IMR-90 (cell line): ENCODE measurements at regions not wholly inside any gene's neighbourhood (a gene's known extent, or its start where the extent isn't known, plus 50 kb on each side); places are given as distances from the start of the nearest gene placed in this dataset.

ENCODE experiments used
- ATAC-seq: fragments of 200-7000 bp; cut with Tn5 transposase; 2 replicates; pipeline ENCODE4 v1.9.1; 2020; ENCODE audit warnings: low read depth, mild to moderate bottlenecking, moderate library complexity
- BruUV-seq: library from RNA; stranded (reverse); fragments of 400-500 nt; replicated peaks from 2 replicates; lab custom pipeline; 2021; lab: Mats Ljungman, UMichigan
- CTCF ChIA-PET: fragments of 300-600 bp; formaldehyde crosslinking; extraction: SDS; loops from one replicate; lab custom pipeline; 2021; ENCODE audit warnings: antibody characterized with exemption; lab: Yijun Ruan, JAX
- POLR2A ChIA-PET: fragments of 300-600 bp; sonication (Branson Sonifier 250); formaldehyde crosslinking; loops from one replicate; lab custom pipeline; 2022; ENCODE audit warnings: antibody characterized with exemption; ENCODE audit not compliant: unreplicated experiment; lab: Charles Lee
- DNase-seq: peaks from one replicate; pipeline ENCODE4 v3.0.0; 2013
- H2AFZ ChIP-seq: replicated peaks from 2 replicates; pipeline ENCODE3; 2013; ENCODE audit warnings: low read length, mild to moderate bottlenecking; ENCODE audit not compliant: poor library complexity
- H2AK5ac ChIP-seq: 2 replicates; pipeline ENCODE4 v1.6.1; 2013; ENCODE audit warnings: low read depth, low read length, inconsistent platforms
- H2AK9ac ChIP-seq: replicated peaks from 2 replicates; pipeline ENCODE3; 2013; ENCODE audit warnings: mild to moderate bottlenecking, low read depth, low read length, moderate library complexity; ENCODE audit not compliant: poor library complexity
- H2BK120ac ChIP-seq: 2 replicates; pipeline ENCODE4 v1.6.1; 2013; ENCODE audit warnings: low read depth, low read length, inconsistent platforms
- H2BK15ac ChIP-seq: 3 replicates; pipeline ENCODE4 v1.6.1; 2013; ENCODE audit warnings: low read depth, low read length, inconsistent platforms
- H2BK20ac ChIP-seq: 2 replicates; pipeline ENCODE4 v1.6.1; 2013; ENCODE audit warnings: low read depth, mild to moderate bottlenecking, inconsistent platforms, low read length, moderate library complexity
- H2BK5ac ChIP-seq: 2 replicates; pipeline ENCODE4 v1.6.1; 2013; ENCODE audit warnings: mild to moderate bottlenecking, low read depth, low read length, inconsistent platforms; ENCODE audit not compliant: poor library complexity, severe bottlenecking
- H3K14ac ChIP-seq: replicated peaks from 2 replicates; pipeline ENCODE4 v1.6.1; 2013; ENCODE audit warnings: low read depth, low read length, inconsistent platforms
- H3K18ac ChIP-seq: 2 replicates; pipeline ENCODE4 v1.6.1; 2013; ENCODE audit warnings: low read depth, low read length, control low read depth
- H3K23ac ChIP-seq: 2 replicates; pipeline ENCODE4 v1.6.1; 2013; ENCODE audit warnings: low read depth, low read length, inconsistent platforms
- H3K27ac ChIP-seq: 2 replicates; pipeline ENCODE4 v1.5.1; 2013; ENCODE audit warnings: mild to moderate bottlenecking, control low read depth, low read length; ENCODE audit not compliant: insufficient read depth
- H3K27me3 ChIP-seq: 2 replicates; pipeline ENCODE4 v1.6.1; 2013; ENCODE audit warnings: low read length; ENCODE audit not compliant: control insufficient read depth, insufficient read depth
- H3K36me3 ChIP-seq: 2 replicates; pipeline ENCODE4 v1.6.1; 2013; ENCODE audit warnings: low read length, mixed read lengths; ENCODE audit not compliant: control insufficient read depth, insufficient read depth
- H3K4ac ChIP-seq: 2 replicates; pipeline ENCODE4 v1.6.1; 2013; ENCODE audit warnings: low read depth, low read length, inconsistent platforms
- H3K4me1 ChIP-seq: 2 replicates; pipeline ENCODE4 v1.6.1; 2013; ENCODE audit warnings: low read length, mixed read lengths; ENCODE audit not compliant: control insufficient read depth, insufficient read depth
- H3K4me2 ChIP-seq: 2 replicates; pipeline ENCODE4 v1.6.1; 2013; ENCODE audit warnings: low read depth, mild to moderate bottlenecking, control low read depth, low read length, moderate library complexity
- H3K4me3 ChIP-seq: 2 replicates; pipeline ENCODE4 v1.5.1; 2013; ENCODE audit warnings: low read depth, mild to moderate bottlenecking, control low read depth, low read length, moderate library complexity; ENCODE audit not compliant: insufficient read depth
- H3K56ac ChIP-seq: 2 replicates; pipeline ENCODE4 v1.6.1; 2013; ENCODE audit warnings: low read length, inconsistent platforms; ENCODE audit not compliant: insufficient read depth; ENCODE audit errors: extremely low read depth
- H3K79me1 ChIP-seq, 2 experiments: 2 replicates each; pipeline ENCODE4 v1.6.1; 2013; ENCODE audit warnings: low read length in 2 of 2, inconsistent platforms in 1 of 2, low read depth in 1 of 2
- H3K9ac ChIP-seq: 2 replicates; pipeline ENCODE4 v1.6.1; 2013; ENCODE audit warnings: low read depth, low read length, control low read depth
- H3K9me1 ChIP-seq: 2 replicates; pipeline ENCODE4 v1.6.1; 2013; ENCODE audit warnings: low read length, inconsistent platforms; ENCODE audit not compliant: insufficient read depth
- H3K9me3 ChIP-seq: 2 replicates; pipeline ENCODE4 v1.6.1; 2013; ENCODE audit warnings: low read length; ENCODE audit not compliant: control insufficient read depth, insufficient read depth
- H4K20me1 ChIP-seq: 2 replicates; pipeline ENCODE4 v1.6.1; 2013; ENCODE audit warnings: low read length, inconsistent platforms; ENCODE audit not compliant: insufficient read depth
- H4K5ac ChIP-seq: 2 replicates; pipeline ENCODE4 v1.6.1; 2013; ENCODE audit warnings: mild to moderate bottlenecking, low read depth, low read length, control low read depth
- H4K8ac ChIP-seq, 2 experiments: 2 replicates each; pipeline ENCODE4 v1.6.1; 2013; ENCODE audit warnings: low read depth in 2 of 2, low read length in 2 of 2, control low read depth in 1 of 2, inconsistent platforms in 1 of 2
- H4K91ac ChIP-seq: 2 replicates; pipeline ENCODE4 v1.6.1; 2013; ENCODE audit warnings: low read depth, low read length, inconsistent platforms; ENCODE audit not compliant: insufficient read depth
- CEBPB ChIP-seq: IDR thresholded peaks from 2 replicates; pipeline ENCODE4 v1.6.1; 2012; ENCODE audit warnings: low read depth, low read length, improper control_type of control experiment
- MAFK ChIP-seq: IDR thresholded peaks from 2 replicates; pipeline ENCODE4 v1.6.1; 2012; ENCODE audit warnings: low read depth, low read length, improper control_type of control experiment
- NFE2L2 ChIP-seq: fragments of 150-350 bp; IDR thresholded peaks from 2 replicates; pipeline ENCODE4 v1.6.1; 2016; ENCODE audit warnings: low read depth, mild to moderate bottlenecking, low read length
- POLR2A ChIP-seq: IDR thresholded peaks from 2 replicates; pipeline ENCODE4 v1.6.1; 2012; ENCODE audit warnings: mild to moderate bottlenecking, low read depth, low read length
- RCOR1 ChIP-seq: IDR thresholded peaks from 2 replicates; pipeline ENCODE4 v1.6.1; 2012; ENCODE audit warnings: mild to moderate bottlenecking, low read length, improper control_type of control experiment; ENCODE audit not compliant: insufficient replicate concordance
- SMC3 ChIP-seq: fragments of 150-350 bp; IDR thresholded peaks from 2 replicates; pipeline ENCODE4 v1.6.1; 2016; ENCODE audit warnings: low read depth, mild to moderate bottlenecking, antibody characterized with exemption, low read length, moderate library complexity
- WGBS, 2 experiments: methylation state at CpG; one replicate each; pipeline versions ENCODE4 v1.1.5 to v1.1.7; 2013; ENCODE audit warnings: missing lambda C conversion rate in 2 of 2; ENCODE audit not compliant: insufficient read length in 1 of 2; ENCODE audit errors: extremely low coverage in 2 of 2; 5-methylcytosine and 5-hydroxymethylcytosine counted together
- dilution Hi-C: fragments of 300-500 bp; cut with HindIII; formaldehyde crosslinking; loops from one replicate; pipeline ENCODE4 v1.14.3; 2018; ENCODE audit warnings: low sequenced_read_pairs; ENCODE audit not compliant: unreplicated experiment
- in situ Hi-C: fragments of 300-500 bp; cut with MboI; formaldehyde crosslinking; loops from 3 replicates; pipeline ENCODE4 v1.14.3; 2019; ENCODE audit warnings: low sequenced_read_pairs, inconsistent platforms, mixed read lengths
- intact Hi-C: fragments of 100-400 bp; cut with micrococcal nuclease; formaldehyde crosslinking; loops from 2 replicates; pipeline ENCODE4 v1.10.0; 2022
- TF ChIP-seq, protein P1 (sequence below): conservative IDR thresholded peaks from 2 replicates; pipeline ENCODE4 v1.5.1; 2012; ENCODE audit warnings: mild to moderate bottlenecking, low read depth, low read length, improper control_type of control experiment

DNA sequence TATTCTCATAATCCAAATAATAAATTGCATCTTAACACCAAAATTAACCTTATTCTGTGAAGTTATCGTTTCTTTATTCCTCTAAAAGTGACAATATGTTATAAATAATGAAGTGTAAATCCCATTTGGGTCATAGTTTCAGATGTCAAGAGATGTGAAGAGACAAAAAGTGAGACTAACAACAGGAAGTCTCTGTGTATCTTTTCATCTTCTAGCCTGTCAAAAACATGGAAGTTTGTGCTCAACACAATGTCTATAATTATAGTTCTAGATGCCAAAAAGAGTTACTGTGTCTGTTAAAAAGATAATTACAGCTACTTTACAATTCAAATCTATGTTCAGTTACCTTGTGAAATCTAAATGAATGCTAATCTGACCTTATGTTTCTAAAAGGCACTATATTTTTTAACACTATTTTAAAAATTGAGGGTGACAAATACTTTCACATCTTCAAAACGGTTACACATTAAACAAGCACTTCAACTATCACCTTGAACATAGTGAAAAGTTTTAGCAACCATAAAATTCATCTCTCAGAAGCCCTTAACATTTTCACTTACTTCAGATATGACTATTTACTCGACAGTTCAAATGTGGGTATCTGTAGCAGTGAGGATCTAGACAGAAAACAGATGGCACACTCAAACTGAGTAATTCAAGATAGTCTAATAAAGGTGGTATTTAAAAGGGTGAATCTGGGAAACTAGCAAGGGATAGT lies 509.8 kb downstream of the ARAP2 start:
- Histone ChIP-seq H4K91ac (no peak overlapping the region), H3K9ac (no peak overlapping the region), H3K23ac (no peak overlapping the region), H4K20me1 (no peaks in the 10 kb centered on the region), H3K4me2 (no peak overlapping the region), H3K79me1 (no peaks in the 10 kb centered on the region), H2AFZ (no peak overlapping the region), H3K36me3 (no peaks in the 10 kb centered on the region), H3K9me3 (peaks cover 9% of the 10 kb centered on the region), H2BK120ac (no peak overlapping the region), H3K56ac (no peak overlapping the region), H2BK20ac (no peak overlapping the region), H2AK5ac (no peak overlapping the region), H3K4ac (no peak overlapping the region), H3K9me1 (no peaks in the 10 kb centered on the region), H3K14ac (no peak overlapping the region), H3K27me3 (no peaks in the 10 kb centered on the region), H3K4me1 (no peaks in the 10 kb centered on the region), H2BK15ac (no peak overlapping the region), H3K27ac (no peak overlapping the region), H2BK5ac (no peak overlapping the region), H4K8ac (no peak overlapping the region), H4K5ac (no peak overlapping the region), H3K4me3 (no peak overlapping the region), H2AK9ac (no peak overlapping the region), H3K18ac (no peak overlapping the region)
- ChIA-PET POLR2A (no interaction called here), CTCF (no interaction called here)
- dilution Hi-C loops (no loop called here), in situ Hi-C loops (no loop called here), intact Hi-C loops (no loop called here)
- WGBS, 2 experiments: no CpG with 5 or more reads among the region's 3 CpGs
- ATAC-seq (no peak), DNase-seq (no peak)
- TF ChIP-seq SMC3: no peak
- TF ChIP-seq CEBPB: no peak
- no peak for TF ChIP-seq RCOR1
- TF ChIP-seq MAFK: no peak
- no peak for TF ChIP-seq POLR2A
- TF ChIP-seq, protein P1, sequence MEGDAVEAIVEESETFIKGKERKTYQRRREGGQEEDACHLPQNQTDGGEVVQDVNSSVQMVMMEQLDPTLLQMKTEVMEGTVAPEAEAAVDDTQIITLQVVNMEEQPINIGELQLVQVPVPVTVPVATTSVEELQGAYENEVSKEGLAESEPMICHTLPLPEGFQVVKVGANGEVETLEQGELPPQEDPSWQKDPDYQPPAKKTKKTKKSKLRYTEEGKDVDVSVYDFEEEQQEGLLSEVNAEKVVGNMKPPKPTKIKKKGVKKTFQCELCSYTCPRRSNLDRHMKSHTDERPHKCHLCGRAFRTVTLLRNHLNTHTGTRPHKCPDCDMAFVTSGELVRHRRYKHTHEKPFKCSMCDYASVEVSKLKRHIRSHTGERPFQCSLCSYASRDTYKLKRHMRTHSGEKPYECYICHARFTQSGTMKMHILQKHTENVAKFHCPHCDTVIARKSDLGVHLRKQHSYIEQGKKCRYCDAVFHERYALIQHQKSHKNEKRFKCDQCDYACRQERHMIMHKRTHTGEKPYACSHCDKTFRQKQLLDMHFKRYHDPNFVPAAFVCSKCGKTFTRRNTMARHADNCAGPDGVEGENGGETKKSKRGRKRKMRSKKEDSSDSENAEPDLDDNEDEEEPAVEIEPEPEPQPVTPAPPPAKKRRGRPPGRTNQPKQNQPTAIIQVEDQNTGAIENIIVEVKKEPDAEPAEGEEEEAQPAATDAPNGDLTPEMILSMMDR: no peak
- no peak for TF ChIP-seq NFE2L2
- BruUV-seq: no TSS peak
